BJ (cell line): ENCODE measurements at regions not wholly inside any gene's neighbourhood (a gene's known extent, or its start where the extent isn't known, plus 50 kb on each side); places are given as distances from the start of the nearest gene placed in this dataset.

Source experiments
- CTCF ChIA-PET: fragments of 350-600 bp; formaldehyde crosslinking; extraction: SDS; loops from one replicate; lab custom pipeline; 2021; ENCODE audit warnings: antibody characterized with exemption, inconsistent platforms; lab: Yijun Ruan, JAX
- POLR2A ChIA-PET: fragments of 300-600 bp; sonication (Branson Sonifier 250); formaldehyde crosslinking; extraction: SDS; loops from one replicate; lab custom pipeline; 2021; ENCODE audit warnings: antibody characterized with exemption; lab: Charles Lee
- DNase-seq: peaks from one replicate; pipeline ENCODE4 v3.0.0-alpha.2; 2011; ENCODE audit warnings: low read depth
- H3K27me3 ChIP-seq: 2 replicates; pipeline ENCODE4 v1.6.0; 2011; ENCODE audit warnings: low read length; ENCODE audit not compliant: control insufficient read depth, insufficient read depth
- H3K36me3 ChIP-seq: 2 replicates; pipeline ENCODE4 v1.5.1; 2011; ENCODE audit warnings: low read length; ENCODE audit not compliant: control insufficient read depth, insufficient read depth
- H3K4me3 ChIP-seq: 2 replicates; pipeline ENCODE4 v1.5.1; 2011; ENCODE audit warnings: low read depth, mild to moderate bottlenecking, control low read depth, low read length
- TF ChIP-seq, protein P1 (sequence below): IDR thresholded peaks from 2 replicates; pipeline ENCODE4 v1.5.1; 2011; ENCODE audit warnings: low read depth, mild to moderate bottlenecking, control low read depth, inconsistent platforms, low read length, moderate library complexity; ENCODE audit not compliant: insufficient read depth

- CTCF ChIA-PET: no interaction called here
These were observed 372.4 kb upstream of the SLIT2 start for GRCh38 chr4:19879330-19879729.

GRCh38 chr4:19857991-19858390 lies 393.7 kb upstream of the SLIT2 start:
- TF ChIP-seq, protein P1, sequence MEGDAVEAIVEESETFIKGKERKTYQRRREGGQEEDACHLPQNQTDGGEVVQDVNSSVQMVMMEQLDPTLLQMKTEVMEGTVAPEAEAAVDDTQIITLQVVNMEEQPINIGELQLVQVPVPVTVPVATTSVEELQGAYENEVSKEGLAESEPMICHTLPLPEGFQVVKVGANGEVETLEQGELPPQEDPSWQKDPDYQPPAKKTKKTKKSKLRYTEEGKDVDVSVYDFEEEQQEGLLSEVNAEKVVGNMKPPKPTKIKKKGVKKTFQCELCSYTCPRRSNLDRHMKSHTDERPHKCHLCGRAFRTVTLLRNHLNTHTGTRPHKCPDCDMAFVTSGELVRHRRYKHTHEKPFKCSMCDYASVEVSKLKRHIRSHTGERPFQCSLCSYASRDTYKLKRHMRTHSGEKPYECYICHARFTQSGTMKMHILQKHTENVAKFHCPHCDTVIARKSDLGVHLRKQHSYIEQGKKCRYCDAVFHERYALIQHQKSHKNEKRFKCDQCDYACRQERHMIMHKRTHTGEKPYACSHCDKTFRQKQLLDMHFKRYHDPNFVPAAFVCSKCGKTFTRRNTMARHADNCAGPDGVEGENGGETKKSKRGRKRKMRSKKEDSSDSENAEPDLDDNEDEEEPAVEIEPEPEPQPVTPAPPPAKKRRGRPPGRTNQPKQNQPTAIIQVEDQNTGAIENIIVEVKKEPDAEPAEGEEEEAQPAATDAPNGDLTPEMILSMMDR: no peak
- Histone ChIP-seq H3K36me3 (no peaks in the 10 kb centered on the region), H3K27me3 (no peaks in the 10 kb centered on the region), H3K4me3 (no peak overlapping the region)
- ChIA-PET POLR2A (interaction anchor here (0.5 kb wide), 1 partner anchor 553 kb away, joined by 3 read pairs; no protein-coding TSS in a partner anchor), CTCF (no interaction called here)
- no peak for DNase-seq

More at GRCh38 chr4:19879330-19879729, 372.4 kb upstream of the SLIT2 start:
- TF ChIP-seq, protein P1: no peak
- Histone ChIP-seq H3K27me3 (no peaks in the 10 kb centered on the region), H3K4me3 (no peak overlapping the region), H3K36me3 (no peaks in the 10 kb centered on the region)
- DNase-seq: no peak
- POLR2A ChIA-PET: no interaction called here

- TF ChIP-seq, protein P1: no peak
- Histone ChIP-seq H3K36me3 (no peaks in the 10 kb centered on the region), H3K27me3 (no peaks in the 10 kb centered on the region), H3K4me3 (no peak overlapping the region)
- CTCF ChIA-PET: interaction anchor here (0.6 kb wide), 2 partner anchors 265 to 1244 kb away, joined by 3 to 4 read pairs; no protein-coding TSS in a partner anchor
- POLR2A ChIA-PET: interaction anchor here (0.5 kb wide), 1 partner anchor 552 kb away, joined by 3 read pairs; no protein-coding TSS in a partner anchor
- no peak for DNase-seq
These were observed 394.3 kb upstream of the SLIT2 start for GRCh38 chr4:19857380-19857779.

DNA sequence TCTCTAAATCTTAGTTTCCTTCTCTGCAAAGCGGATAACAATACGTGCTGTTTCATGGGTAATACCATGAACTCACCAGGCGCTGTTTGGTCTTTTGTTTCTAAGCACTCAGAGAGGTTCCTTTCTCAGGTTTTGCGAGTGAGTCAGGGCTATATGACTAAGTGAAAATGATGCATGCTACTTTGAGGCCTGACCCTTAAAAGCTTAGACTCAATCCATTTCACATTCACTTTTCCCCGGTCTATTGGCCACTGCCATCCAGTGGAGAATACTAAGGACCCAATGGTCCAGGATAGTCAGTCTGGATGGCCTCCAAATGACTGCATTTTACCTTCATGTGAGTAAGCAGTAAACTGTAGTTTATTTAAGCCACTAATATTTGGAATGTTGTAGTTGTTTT lies 400.8 kb upstream of the SLIT2 start:
- peak; percentile 16 for DNase-seq
- TF ChIP-seq, protein P1: no peak
- POLR2A ChIA-PET: no interaction called here
- CTCF ChIA-PET: no interaction called here
- no peaks in the 10 kb centered on the region for H3K27me3 ChIP-seq
- H3K4me3 ChIP-seq: no peak overlapping the region
- no peaks in the 10 kb centered on the region for H3K36me3 ChIP-seq

GRCh38 chr4:19844446-19844845 lies 407.3 kb upstream of the SLIT2 start:
- ChIA-PET POLR2A (no interaction called here), CTCF (no interaction called here)
- DNase-seq: no peak
- TF ChIP-seq, protein P1: no peak
- H3K4me3 ChIP-seq: no peak overlapping the region
- no peaks in the 10 kb centered on the region for H3K27me3 ChIP-seq
- no peaks in the 10 kb centered on the region for H3K36me3 ChIP-seq
